Inferior parietal cortex (tissue), 1 donor: ENCODE measurements at regions not wholly inside any gene's neighbourhood (a gene's known extent, or its start where the extent isn't known, plus 50 kb on each side); places are given as distances from the start of the nearest gene placed in this dataset.

ENCODE experiments used
- DNase-seq: peaks from one replicate; pipeline ENCODE4 v3.0.0-alpha.2; 2016; ENCODE audit errors: extremely low spot score

- DNase-seq, result no peak
Measured at GRCh38 chr3:19717736-19718135, 216.3 kb downstream of the EFHB start.

GRCh38 chr3:19711160-19711782 lies 222.7 kb downstream of the EFHB start:
- no peak for DNase-seq

- no peak for DNase-seq
Measured at GRCh38 chr3:19702416-19703078, 231.5 kb downstream of the EFHB start.

GRCh38 chr3:19688767-19689166 lies 245.2 kb downstream of the EFHB start:
- no peak for DNase-seq

GRCh38 chr3:19668163-19668562 lies 265.9 kb downstream of the EFHB start:
- DNase-seq, result no peak

GRCh38 chr3:19662486-19662885 lies 271.5 kb downstream of the EFHB start:
- no peak for DNase-seq

- no peak for DNase-seq
Measured at GRCh38 chr3:19652336-19652735, 281.7 kb downstream of the EFHB start.

- no peak for DNase-seq
Measured at GRCh38 chr3:19645093-19645492, 288.9 kb downstream of the EFHB start.

- DNase-seq, result no peak
Measured at GRCh38 chr3:19644405-19644804, 289.6 kb downstream of the EFHB start.

- no peak for DNase-seq
Measured at GRCh38 chr3:19641408-19641807, 292.6 kb downstream of the EFHB start.

- no peak for DNase-seq
Measured at GRCh38 chr3:19632099-19633074, 301.6 kb downstream of the EFHB start.

- no peak for DNase-seq
Measured at GRCh38 chr3:19598870-19599269, 335.1 kb downstream of the EFHB start.

GRCh38 chr3:19596408-19596807 lies 337.6 kb downstream of the EFHB start:
- DNase-seq, result no peak

- DNase-seq, result no peak
Measured at GRCh38 chr3:19595884-19596283, 338.1 kb downstream of the EFHB start.
